Pons (tissue), 1 donor: ENCODE measurements at regions not wholly inside any gene's neighbourhood (a gene's known extent, or its start where the extent isn't known, plus 50 kb on each side); places are given as distances from the start of the nearest gene placed in this dataset.
"Not testable (repeated sequence)": the region's sequence is repeated elsewhere in the genome, so short reads cannot be mapped to it uniquely, and the experiment has no call there.

Experiments
- DNase-seq: peaks from one replicate; pipeline ENCODE4 v3.0.0-alpha.2; 2016; ENCODE audit warnings: low spot score

- no peak for DNase-seq
These were observed 95.1 kb upstream of the SLC22A23 start for GRCh38 chr6:3551716-3552511.

GRCh38 chr6:3549314-3549940 lies 92.6 kb upstream of the SLC22A23 start:
- no peak for DNase-seq

- no peak for DNase-seq
These were observed 89.3 kb upstream of the SLC22A23 start for GRCh38 chr6:3546121-3546520.

GRCh38 chr6:3545156-3545555 lies 88.3 kb upstream of the SLC22A23 start:
- DNase-seq, result no peak

- no peak for DNase-seq
These were observed 85.3 kb upstream of the SLC22A23 start for GRCh38 chr6:3542032-3542640.

GRCh38 chr6:3541006-3541585 lies 84.2 kb upstream of the SLC22A23 start:
- DNase-seq, result no peak

- no peak for DNase-seq
These were observed 83.5 kb upstream of the SLC22A23 start for GRCh38 chr6:3540253-3540820.

- DNase-seq, result no peak
These were observed 81.7 kb upstream of the SLC22A23 start for GRCh38 chr6:3538536-3538935.

GRCh38 chr6:3536901-3537300 lies 80.1 kb upstream of the SLC22A23 start:
- DNase-seq, result no peak

GRCh38 chr6:3535776-3536435 lies 79.1 kb upstream of the SLC22A23 start:
- DNase-seq, result no peak

GRCh38 chr6:3535033-3535775 lies 78.4 kb upstream of the SLC22A23 start:
- DNase-seq, result no peak

- no peak for DNase-seq
These were observed 77.7 kb upstream of the SLC22A23 start for GRCh38 chr6:3534599-3534998.

GRCh38 chr6:3533981-3534380 lies 77.1 kb upstream of the SLC22A23 start:
- DNase-seq, result no peak

GRCh38 chr6:3532296-3532916 lies 75.6 kb upstream of the SLC22A23 start:
- DNase-seq, result no peak

- DNase-seq, result no peak
These were observed 74.6 kb upstream of the SLC22A23 start for GRCh38 chr6:3531481-3531880.

GRCh38 chr6:3530515-3530914 lies 73.7 kb upstream of the SLC22A23 start:
- DNase-seq, result no peak

GRCh38 chr6:3529721-3530120 lies 72.9 kb upstream of the SLC22A23 start:
- DNase-seq, result no peak

- no peak for DNase-seq
These were observed 72.4 kb upstream of the SLC22A23 start for GRCh38 chr6:3529232-3529631.

- not testable (repeated sequence) for DNase-seq
These were observed 71.3 kb upstream of the SLC22A23 start for GRCh38 chr6:3528081-3528671.

GRCh38 chr6:3527651-3527977 lies 70.8 kb upstream of the SLC22A23 start:
- DNase-seq, result no peak
